GM21423 (cell line): ENCODE measurements at regions not wholly inside any gene's neighbourhood (a gene's known extent, or its start where the extent isn't known, plus 50 kb on each side); places are given as distances from the start of the nearest gene placed in this dataset.
"Not testable (repeated sequence)": the region's sequence is repeated elsewhere in the genome, so short reads cannot be mapped to it uniquely, and the experiment has no call there.

Experiments
- ATAC-seq: cut with Tn5 transposase; IDR thresholded peaks from one replicate; pipeline ENCODE4 v1.9.1; 2021; ENCODE audit warnings: mild to moderate bottlenecking, moderate library complexity; ENCODE audit not compliant: unreplicated experiment

DNA sequence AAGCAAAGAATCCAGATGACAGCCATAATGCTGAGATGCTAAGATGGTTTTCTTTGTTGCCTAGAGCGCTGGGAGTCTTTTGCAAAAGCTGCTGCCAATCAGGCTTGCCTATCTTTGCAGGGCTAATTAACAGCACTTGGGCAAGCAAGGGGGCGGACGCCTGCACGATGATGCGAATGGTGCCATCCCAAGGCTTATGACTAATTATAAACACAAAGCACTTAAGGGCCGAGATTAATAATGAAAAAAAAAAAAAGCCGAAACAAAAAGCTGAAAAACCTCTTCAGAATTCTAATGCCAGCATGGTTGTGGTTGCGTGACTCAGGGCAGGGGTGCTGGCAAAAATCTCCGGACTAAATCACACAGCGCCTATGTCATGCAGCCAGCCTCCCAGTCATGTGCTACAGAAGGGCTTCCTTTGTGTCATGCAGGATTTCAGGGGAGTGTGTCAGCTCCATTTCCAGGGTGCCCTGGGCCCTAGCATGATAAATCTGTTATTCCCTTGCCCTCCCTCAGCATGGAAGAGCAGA, 185.0 kb upstream of the ANKRD28 start:
- ATAC-seq, result no peak

DNA sequence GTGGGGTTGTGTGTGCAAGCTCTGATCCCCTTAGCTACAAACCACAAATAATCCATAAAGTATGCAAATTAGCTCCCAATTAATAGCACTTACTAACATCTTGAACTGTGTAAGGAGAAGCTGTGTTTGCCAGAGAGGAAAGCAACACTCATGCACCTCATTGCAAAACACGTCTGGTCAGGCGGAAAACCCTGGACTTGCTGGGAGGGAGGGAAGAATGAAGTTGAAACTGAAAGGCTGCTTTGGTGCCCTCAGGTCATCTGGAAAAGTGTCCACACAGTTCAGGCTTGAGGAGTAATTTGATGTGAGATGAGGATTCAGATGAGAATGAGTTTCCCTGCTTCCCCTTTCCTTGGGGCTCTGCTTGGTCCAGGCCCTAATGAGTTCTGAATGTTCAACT, 185.5 kb upstream of the ANKRD28 start:
- no peak for ATAC-seq

DNA sequence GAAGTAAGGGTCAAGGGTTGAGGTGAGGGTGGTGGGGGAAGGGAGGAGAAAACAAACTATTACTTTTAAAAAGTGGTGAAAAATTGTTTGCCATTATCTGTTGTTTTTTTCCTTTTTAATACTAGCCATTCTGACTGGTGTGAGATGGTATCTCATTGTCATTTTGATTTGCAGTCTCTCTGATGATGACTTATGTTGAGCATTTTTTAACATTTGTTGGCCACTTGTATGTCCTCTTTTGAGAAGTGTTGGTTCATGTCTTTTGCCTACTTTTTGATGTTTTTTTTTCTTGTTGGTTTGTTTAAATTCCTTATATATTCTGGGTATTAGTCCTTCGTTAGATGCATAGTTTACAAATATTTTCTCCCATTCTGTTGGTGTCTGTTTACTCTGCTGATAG, 185.9 kb upstream of the ANKRD28 start:
- no peak for ATAC-seq

DNA sequence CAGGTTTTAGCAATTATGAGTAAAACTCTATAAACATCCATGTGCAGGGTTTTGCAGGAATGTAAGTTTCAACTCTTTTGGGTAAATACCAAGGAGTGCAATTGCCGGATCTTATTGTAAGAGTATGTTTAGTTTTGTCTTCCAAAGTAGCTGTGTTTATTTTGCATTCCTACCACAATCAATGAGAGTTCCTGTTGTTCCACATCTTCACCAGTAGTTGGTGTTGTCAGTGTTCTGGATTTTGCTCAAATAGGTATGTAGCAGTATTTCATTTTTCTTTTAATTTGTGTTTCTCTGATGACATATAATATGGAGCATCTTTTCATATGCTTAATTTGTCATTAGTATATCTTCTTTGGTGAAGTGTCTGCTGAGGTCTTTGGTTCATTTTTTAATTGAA, 185.1 kb upstream of the GALNT15 start:
- ATAC-seq, result no peak

DNA sequence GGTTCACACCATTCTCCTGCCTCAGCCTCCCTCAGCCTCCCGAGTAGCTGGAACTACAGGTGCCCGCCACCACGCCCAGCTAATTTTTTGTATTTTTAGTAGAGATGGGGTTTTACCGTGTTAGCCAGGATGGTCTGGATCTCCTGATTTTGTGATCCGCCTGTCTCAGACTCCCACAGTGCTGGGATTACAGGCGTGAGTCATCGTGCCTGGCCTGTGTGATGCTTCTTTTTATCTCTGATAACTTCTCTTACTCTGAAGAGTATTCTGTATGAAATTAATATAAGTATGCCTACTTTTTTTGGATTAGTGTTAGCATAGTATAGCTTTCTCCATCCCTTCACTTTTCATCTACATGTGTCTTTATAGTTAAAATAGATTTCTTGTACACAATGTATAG, 180.8 kb upstream of the GALNT15 start:
- ATAC-seq, result not testable (repeated sequence)

DNA sequence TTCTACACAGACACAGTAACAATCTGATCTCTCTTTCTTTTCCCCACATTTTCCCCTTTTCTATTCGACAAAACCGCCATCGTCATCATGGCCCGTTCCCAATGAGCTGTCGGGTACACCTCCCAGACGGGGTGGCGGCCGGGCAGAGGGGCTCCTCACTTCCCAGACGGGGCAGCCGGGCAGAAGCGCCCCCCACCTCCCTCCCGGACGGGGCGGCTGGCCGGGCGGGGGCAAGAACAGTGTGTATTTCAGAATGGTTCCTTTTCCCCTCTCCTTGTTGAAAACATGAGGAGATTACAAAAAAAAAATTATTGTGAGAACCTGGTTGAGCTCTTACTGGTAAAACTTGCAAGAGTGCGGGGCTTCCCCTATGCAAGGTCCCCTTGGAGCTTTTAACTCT, 178.0 kb upstream of the GALNT15 start:
- ATAC-seq, result not testable (repeated sequence)

DNA sequence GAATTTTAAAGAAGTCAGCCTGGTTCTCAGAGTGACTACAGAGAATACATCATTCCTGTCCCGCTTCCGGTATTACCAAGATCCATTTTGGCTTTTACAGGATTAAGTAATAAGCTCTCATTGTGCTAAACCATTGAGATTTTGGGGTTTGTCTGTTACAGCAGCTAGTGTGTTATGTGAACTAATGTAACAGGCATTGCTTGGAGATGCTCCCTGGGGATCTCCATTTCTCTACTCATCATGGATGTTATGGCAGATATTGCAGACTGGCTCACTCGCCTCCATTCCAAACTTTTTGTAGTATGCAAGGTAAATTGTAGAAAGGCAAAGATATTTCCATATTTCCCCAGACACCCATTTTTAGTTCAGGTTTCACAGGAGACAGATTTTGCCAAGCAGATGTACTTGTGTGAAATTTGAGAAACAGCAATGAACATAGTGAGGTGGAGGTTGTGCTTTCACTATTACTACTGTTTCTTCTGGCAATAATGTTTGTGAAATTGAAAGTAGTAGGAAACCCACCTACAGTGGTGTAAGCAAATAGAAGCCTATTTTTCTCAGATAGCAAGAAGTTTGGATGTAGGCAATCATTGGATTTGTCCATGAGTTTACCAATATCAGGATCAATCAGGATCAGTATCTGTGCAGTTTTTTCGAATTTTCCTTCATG, 177.1 kb upstream of the GALNT15 start:
- no peak for ATAC-seq

DNA sequence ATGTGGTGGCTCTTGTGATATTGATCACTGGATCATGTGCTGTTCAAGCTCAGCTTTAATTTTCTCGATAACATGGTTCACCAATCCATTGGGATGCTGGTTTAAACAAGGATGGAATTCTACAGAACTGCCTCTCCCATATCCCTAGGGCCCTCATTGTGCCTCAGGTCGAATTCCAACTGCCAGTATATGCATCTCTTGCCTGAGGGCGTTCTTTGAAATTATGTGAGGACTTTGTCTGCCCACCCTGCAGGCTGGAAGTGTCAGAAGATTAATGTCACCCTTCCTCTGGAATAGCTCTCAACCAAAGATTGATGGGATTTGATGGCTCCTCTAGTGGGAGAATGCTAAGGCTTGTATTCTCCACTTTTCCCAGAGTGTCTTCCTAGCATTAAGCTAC, 175.6 kb upstream of the GALNT15 start:
- no peak for ATAC-seq

DNA sequence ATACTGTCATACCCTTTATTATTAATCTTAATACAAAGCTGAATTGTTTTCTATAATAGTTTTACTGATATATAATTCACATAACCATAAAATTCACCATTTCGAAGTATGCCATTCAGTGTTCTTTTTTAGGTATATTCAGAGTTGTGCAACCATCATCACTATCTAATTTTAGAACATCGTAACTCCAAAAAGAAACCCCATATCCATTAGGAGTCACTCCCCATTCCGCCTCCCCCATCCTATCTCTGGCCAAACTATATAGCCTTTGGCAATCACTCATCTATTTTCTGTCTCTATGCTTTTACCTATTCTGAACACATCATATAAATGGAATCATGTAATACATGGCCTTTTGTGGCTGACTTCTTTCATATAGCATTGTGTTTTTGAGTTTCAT, 169.7 kb upstream of the GALNT15 start:
- ATAC-seq, result no peak

DNA sequence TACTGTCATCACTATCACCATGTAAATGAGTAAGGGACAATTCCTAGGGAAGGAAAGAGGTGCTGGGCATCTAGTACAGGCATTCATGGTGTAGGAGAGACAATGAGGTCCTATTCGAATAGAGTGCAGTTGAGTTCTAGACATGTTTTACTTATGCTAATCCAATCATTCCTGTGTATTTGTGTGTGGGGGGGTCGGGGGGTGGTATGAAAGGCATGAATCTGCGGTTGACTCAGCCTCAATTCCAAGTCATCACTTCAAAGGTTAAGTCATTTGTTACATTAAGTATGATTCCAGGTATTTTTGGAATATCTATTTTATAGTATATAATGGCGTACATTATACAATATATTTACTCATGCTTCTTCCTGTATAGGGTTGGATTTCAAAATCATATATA, 163.1 kb upstream of the GALNT15 start:
- no peak for ATAC-seq

DNA sequence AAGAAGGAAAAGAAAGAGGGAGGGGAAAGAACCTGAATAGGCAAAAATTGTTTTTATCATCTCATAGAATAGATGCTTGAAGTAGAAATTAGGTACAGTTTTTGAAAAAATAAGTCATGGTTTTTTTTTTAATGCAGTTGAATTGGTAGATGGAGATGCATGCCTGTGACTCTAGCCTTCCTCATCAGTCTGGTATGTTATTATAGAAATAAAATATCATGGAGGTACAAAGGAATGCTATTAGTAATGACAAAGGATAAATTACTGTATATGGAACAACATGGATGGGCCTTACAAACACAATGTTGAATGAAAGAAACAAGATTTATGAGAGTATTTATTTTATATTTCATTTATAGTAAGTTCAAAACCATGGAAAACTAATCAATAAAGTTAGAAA, 162.4 kb upstream of the GALNT15 start:
- no peak for ATAC-seq

DNA sequence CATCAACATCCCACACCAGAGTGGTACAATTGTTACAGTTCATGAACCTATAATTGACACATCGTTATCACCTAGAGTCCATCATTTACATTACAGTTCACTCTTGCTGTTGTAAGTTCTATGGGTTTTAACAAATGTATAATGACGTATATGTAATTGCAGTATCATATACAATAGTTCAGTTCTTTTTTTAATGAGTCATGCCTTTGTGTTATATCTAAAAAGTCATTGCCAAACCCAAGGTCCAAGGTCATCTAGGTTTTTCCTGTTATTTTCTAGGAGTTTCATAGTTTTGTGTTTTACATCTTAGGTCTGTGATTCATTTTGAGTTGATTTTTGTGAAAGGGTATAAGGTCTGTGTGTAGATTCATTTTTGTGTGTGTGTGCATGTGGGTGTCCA, 160.9 kb upstream of the GALNT15 start:
- ATAC-seq, result no peak

DNA sequence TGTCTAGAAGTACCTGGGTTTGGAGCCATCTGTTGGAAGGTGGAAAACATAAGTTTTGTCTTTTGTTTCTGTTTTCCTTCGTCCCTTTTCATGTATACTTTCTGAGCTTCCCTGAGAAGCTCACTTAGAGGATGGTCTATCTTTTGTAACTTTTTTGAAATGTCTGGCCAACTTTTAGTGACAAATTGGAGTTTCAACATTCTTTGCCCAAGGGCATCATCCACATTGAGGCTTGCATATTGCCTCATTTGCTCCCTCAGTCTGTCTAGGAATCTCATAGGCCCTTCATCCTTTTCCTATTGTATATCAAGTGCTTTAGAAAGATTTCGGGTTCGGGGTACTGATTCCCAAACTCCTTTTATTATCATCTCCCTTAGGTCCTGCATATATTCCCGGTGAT, 152.7 kb upstream of the GALNT15 start:
- ATAC-seq, result not testable (repeated sequence)

DNA sequence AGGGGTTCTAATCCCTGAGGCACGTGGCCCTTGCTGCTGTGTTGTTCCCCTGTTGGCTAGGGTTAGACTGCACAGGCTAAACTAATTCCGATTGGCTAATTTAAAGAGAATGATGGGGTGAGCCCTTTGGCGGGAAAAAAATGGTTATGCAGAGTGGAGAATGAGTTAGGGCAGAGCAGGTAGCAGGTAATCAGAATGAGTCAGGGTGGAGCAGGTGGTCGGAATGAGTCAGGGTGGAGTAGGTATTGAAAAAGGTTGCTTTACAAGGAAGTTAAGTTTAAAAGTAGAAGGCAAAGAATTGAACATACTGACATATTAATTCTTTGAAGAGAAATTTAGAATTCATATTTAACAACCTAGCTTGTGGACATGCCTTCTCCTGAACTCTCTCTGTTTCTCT, 150.6 kb upstream of the GALNT15 start:
- not testable (repeated sequence) for ATAC-seq

DNA sequence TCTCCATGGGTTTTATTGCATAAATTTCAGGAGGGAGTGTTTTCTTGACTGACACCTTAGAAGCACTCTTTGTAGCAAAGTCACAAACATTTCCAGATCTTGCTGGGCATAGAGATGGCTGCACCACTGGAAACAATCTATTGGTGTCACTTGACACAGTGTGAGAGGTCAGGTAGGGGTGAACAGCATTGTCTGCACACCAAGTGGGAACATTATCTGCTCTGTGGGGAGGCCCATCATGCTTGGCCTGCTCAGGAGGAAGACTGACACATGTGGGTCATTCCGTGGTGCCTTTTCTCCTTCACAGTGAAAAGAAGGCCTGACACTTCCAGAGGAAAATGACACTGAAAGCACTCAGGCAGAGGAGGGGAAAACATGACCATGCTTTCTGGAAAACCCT, 149.9 kb upstream of the GALNT15 start:
- no peak for ATAC-seq

DNA sequence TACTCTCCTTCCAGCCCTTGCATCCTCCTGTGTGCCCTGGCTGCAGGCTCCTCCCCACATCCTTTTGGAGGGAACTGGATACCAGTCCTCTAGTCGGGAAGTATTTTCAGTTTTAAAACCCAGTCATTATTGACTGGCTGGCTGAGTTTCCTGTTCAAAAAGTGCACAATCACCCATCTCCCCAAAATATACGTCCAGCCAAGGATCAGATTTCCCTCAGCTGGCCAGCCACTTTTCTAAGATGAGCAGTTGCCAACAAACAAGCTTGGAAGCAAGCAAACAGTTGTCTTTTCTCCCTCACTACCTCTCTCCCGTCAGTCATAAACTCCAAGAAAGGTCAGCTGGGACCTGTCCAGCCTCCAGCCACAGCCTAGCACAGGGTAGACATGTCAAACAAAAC, 147.7 kb upstream of the GALNT15 start:
- ATAC-seq, result no peak

DNA sequence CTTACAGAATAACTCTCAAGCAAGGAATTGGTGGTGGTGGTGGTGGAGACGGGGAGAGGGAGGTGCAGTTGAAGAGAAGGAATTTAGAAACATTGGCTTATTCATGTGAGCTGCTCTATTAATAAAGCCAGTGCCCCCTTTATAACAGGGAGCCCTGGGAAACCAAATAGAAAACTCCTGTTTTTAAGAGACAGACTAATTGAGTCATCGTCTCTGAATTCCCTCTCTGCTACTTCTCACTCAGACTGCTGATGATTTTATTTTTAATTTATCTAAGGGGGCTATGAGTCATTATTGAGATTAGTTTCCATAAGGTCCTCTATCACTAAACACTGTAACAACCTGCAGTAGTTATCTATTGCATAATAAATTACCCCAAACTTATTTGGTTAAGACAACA, 145.9 kb upstream of the GALNT15 start:
- no peak for ATAC-seq

DNA sequence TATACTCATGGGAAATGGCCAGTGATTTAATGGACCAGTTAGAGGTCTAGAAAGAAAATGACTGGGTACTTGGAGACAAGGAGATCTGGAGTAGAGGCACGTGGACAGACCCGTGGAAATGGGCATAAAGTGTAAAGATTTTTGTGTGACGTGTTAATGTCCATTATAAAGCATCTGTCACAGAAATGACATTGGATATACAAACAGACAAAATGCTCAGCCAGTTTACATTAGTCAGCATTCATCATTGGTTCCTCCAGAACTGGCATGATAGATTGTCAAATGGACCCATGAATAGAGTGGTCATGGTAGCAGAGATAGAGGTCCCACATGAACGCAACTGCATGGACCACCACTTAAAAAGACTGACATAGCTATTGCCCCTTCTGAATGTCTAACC, 144.1 kb upstream of the GALNT15 start:
- ATAC-seq, result no peak

DNA sequence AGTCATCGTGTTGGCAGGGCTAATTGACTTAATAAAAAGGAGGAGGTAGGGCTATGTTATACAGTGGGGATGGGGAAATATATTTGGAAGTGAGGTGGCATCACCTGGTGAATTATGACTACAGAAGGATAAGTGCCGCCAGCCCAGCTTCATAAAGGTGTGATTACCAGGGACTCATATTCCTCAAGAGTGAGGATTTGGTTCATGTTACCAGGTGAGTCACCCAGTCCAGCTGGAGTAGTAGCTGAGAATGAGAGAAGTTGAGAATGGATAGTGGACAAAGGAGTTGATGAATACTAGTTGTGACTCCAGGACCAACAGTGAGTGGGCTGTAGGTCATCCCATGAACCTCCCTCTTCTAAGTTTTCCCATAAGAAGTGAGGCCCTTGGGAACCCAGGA, 143.0 kb upstream of the GALNT15 start:
- ATAC-seq, result no peak

DNA sequence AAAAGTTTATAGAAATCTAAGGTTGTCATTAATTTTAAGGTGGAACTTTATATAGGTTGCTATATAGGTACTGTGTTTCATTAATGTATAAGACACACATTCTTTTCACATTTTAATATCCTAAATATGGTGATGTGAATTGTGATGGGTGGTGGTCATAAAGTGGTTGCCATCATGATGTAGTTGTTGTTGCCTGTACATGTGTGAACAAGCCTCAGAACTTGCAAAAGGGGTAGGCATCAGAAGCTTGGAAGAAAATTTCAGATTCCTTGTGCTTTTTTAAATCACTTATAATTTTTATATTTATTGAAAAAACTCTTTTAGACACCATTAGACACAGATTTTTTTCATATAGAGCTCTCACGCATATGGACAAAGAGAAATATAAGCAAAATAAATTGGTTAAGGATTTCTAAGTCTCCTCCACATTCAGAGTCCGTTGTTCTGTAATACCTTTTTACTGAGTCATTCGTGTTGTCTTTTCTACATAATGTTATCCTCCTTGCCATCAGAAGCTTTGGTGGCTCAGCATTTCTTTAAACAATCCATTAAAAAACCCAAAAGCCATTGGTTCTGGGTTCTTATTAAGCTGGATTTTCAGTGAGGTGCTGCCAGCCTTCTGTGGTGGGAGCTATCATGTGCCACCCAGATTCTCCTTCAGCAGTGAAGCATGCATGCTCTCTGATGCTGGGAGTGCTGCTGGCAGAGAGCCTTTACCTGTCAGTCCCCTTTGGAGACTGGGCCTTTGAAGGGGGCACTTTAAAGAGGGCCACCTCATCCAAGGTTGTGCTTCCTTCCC, 140.4 kb upstream of the GALNT15 start:
- ATAC-seq, result no peak

DNA sequence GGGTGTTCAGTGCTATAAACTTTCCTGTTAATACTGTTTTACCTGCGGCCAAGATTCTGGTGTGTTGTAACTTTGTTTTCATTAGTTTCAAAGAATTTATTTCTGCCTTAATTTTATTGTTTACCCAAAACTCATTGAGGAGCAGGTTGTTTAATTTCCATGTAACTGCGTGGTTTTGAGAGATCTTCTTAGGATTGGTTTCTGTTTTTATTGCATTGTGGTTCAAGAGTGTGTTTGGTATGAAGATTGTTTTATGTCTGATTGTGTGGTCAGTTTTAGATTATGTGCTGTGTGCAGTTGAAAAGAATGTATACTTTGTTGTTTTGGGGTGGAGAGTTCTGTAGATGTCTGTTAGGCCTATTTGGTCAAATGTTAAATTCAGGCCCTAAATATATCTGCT, 133.5 kb upstream of the GALNT15 start:
- no peak for ATAC-seq
